ENCODE measurements at regions not wholly inside any gene's neighbourhood (a gene's known extent, or its start where the extent isn't known, plus 50 kb on each side); places are given as distances from the start of the nearest gene placed in this dataset.

DNA sequence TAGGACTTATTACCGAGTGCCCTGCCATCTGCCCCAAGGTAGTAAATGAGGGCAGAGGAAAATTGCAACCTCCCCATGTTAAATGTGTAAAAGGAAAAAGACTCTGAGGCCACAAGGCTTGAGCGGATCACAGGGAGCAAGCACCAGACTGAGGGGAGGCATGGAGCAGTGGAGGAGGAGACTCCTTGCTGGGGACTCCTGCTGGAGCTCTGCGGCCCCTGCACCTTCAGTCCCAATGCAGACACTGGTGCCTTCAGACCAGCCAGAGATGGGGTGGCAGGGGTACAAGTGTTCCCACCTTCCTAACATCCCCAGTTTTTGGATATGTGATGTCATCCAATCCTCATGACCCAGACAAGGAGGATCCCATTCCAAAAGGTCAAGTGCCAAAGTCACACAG lies 128.4 kb upstream of the NGF start:
- H3K4me1 ChIP-seq (ENCODE audit: control insufficient read depth in 1 of 2, low read depth in 2 of 2), result peaks cover 0 to 7% of the 10 kb centered on the region in 2 donors
- H3K27me3 ChIP-seq (replicated peaks; ENCODE audit: insufficient read depth), result no peaks in the 10 kb centered on the region
- H3K36me3 ChIP-seq, result no peaks in the 10 kb centered on the region
- no peak overlapping the region for H3K4me3 ChIP-seq
- no peak for ATAC-seq (ENCODE audit: insufficient number of reproducible peaks, low FRiP score, low read depth)
- no peak for DNase-seq (ENCODE audit: low spot score)
- H3K9me3 ChIP-seq, result no peaks in the 10 kb centered on the region
- TF ChIP-seq CTCF (IDR thresholded peaks at IDR 0.05), result no peak
- no peak overlapping the region for H3K27ac ChIP-seq

- Histone ChIP-seq H3K27me3 (replicated peaks; ENCODE audit: insufficient read depth) (no peaks in the 10 kb centered on the region), H3K4me3 (no peak overlapping the region), H3K4me1 (ENCODE audit: control insufficient read depth in 1 of 2, low read depth in 2 of 2) (peaks cover 0 to 7% of the 10 kb centered on the region in 2 donors), H3K27ac (no peak overlapping the region), H3K36me3 (no peaks in the 10 kb centered on the region), H3K9me3 (no peaks in the 10 kb centered on the region)
- DNase-seq (ENCODE audit: low spot score), result no peak
- no peak for ATAC-seq (ENCODE audit: insufficient number of reproducible peaks, low FRiP score, low read depth)
- TF ChIP-seq CTCF (IDR thresholded peaks at IDR 0.05), result no peak
Observed at GRCh38 chr1:115465802-115466363, 127.8 kb upstream of the NGF start.

DNA sequence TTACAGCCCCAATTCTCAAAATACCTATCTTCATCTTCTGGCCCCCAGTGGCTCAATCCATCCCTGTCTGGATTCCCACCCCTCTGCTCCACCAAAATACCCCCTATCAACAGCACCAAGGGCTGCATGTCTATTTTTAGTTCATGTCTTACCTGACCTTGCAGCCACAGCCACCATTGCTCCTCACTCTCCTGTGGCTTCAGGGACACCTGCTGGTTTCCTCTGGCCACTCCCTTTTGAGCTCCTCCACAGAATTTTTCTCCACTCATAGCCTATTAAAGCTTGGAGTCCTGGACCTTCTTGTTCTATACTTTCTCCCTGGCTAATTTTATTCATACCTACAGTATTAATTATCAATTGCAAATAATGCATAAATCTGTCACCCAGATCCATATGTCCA lies 125.3 kb upstream of the NGF start:
- no peaks in the 10 kb centered on the region for H3K9me3 ChIP-seq
- H3K27me3 ChIP-seq (replicated peaks; ENCODE audit: insufficient read depth), result no peaks in the 10 kb centered on the region
- TF ChIP-seq CTCF (IDR thresholded peaks at IDR 0.05), result no peak
- no peak for DNase-seq (ENCODE audit: low spot score)
- no peak overlapping the region for H3K27ac ChIP-seq
- H3K36me3 ChIP-seq, result no peaks in the 10 kb centered on the region
- H3K4me3 ChIP-seq, result no peak overlapping the region
- no peak for ATAC-seq (ENCODE audit: insufficient number of reproducible peaks, low FRiP score, low read depth)
- H3K4me1 ChIP-seq (ENCODE audit: control insufficient read depth in 1 of 2, low read depth in 2 of 2), result no peaks in the 10 kb centered on the region

DNA sequence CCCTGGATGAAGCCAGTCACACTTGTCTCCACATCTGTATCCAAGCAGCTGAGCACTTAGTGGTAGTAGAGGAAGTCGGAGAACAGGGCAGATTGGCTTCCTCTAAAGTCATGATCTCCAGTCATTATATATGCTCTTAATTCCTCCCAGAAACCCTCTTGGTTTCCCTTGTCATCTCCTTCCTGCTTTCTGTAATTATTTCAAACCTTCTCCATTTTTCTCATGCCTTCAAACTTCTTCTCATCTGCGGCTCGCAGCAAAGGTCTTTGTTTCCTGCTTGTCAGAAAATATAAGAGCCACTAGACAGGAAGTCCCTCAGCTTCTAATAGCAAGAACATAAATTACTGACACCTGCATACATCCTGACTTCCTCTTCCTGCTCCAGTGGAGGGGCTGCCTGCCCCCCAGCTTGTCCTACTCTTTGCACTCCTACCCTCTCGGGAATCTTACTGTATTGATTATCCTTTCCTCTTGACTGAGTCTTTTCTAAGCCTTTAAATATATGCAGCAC lies 124.6 kb upstream of the NGF start:
- no peaks in the 10 kb centered on the region for H3K9me3 ChIP-seq
- no peak overlapping the region for H3K4me3 ChIP-seq
- no peaks in the 10 kb centered on the region for H3K27me3 ChIP-seq (replicated peaks; ENCODE audit: insufficient read depth)
- TF ChIP-seq CTCF (IDR thresholded peaks at IDR 0.05), result no peak
- no peaks in the 10 kb centered on the region for H3K36me3 ChIP-seq
- no peak for DNase-seq (ENCODE audit: low spot score)
- no peak for ATAC-seq (ENCODE audit: insufficient number of reproducible peaks, low FRiP score, low read depth)
- H3K27ac ChIP-seq, result no peak overlapping the region
- H3K4me1 ChIP-seq (ENCODE audit: control insufficient read depth in 1 of 2, low read depth in 2 of 2), result no peaks in the 10 kb centered on the region

DNA sequence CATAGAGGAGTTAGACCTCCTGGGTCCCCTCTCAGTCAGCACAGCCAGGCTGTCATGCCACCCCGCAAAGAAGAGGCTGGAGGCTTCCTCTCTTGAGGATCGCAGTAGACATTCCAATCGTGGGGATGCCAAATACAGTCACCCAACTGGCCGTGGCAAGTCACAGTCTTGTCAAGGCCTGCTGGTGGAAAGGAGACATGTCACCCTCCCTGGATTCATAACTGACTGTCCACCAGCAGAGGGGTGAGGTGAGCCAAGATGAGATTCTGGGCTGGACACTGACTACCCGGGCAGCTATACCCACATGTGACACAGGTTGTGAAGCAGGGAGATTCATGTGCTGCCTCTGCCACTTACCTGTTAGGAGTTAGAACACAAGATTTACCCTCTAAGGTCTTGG lies 123.5 kb upstream of the NGF start:
- Histone ChIP-seq H3K27ac (no peak overlapping the region), H3K36me3 (no peaks in the 10 kb centered on the region), H3K9me3 (no peaks in the 10 kb centered on the region), H3K27me3 (replicated peaks; ENCODE audit: insufficient read depth) (no peaks in the 10 kb centered on the region), H3K4me3 (no peak overlapping the region), H3K4me1 (ENCODE audit: control insufficient read depth in 1 of 2, low read depth in 2 of 2) (no peaks in the 10 kb centered on the region)
- DNase-seq (ENCODE audit: low spot score), result no peak
- ATAC-seq (ENCODE audit: insufficient number of reproducible peaks, low FRiP score, low read depth), result no peak
- TF ChIP-seq CTCF (IDR thresholded peaks at IDR 0.05), result no peak

Measured in thoracic aorta (tissue), 2 donors.